ENCODE measurements at regions not wholly inside any gene's neighbourhood (a gene's known extent, or its start where the extent isn't known, plus 50 kb on each side); places are given as distances from the start of the nearest gene placed in this dataset.

GRCh38 chr4:81694176-81694913, 222.6 kb upstream of the RASGEF1B start:
- TF ChIP-seq CTCF (IDR thresholded peaks at IDR 0.05; ENCODE audit: low read depth, low read length, missing control alignments) = no peak
- no peak for DNase-seq (ENCODE audit: low read depth)
- in situ Hi-C loops (cut with HindIII; ENCODE audit: low sequenced_read_pairs) = no loop called here
- H3K4me3 ChIP-seq (ENCODE audit: low read depth, low read length) = no peak overlapping the region

- DNase-seq (ENCODE audit: low read depth) = no peak
- in situ Hi-C loops (cut with HindIII; ENCODE audit: low sequenced_read_pairs) = no loop called here
- TF ChIP-seq CTCF (IDR thresholded peaks at IDR 0.05; ENCODE audit: low read depth, low read length, missing control alignments) = no peak
- no peak overlapping the region for H3K4me3 ChIP-seq (ENCODE audit: low read depth, low read length)
These were observed 219.2 kb upstream of the RASGEF1B start for GRCh38 chr4:81690871-81691270.

GRCh38 chr4:81688085-81688484, 216.4 kb upstream of the RASGEF1B start:
- no peak for TF ChIP-seq CTCF (IDR thresholded peaks at IDR 0.05; ENCODE audit: low read depth, low read length, missing control alignments)
- in situ Hi-C loops (cut with HindIII; ENCODE audit: low sequenced_read_pairs) = no loop called here
- no peak overlapping the region for H3K4me3 ChIP-seq (ENCODE audit: low read depth, low read length)
- DNase-seq (ENCODE audit: low read depth) = no peak

- H3K4me3 ChIP-seq (ENCODE audit: low read depth, low read length) = no peak overlapping the region
- in situ Hi-C loops (cut with HindIII; ENCODE audit: low sequenced_read_pairs) = no loop called here
- DNase-seq (ENCODE audit: low read depth) = no peak
- no peak for TF ChIP-seq CTCF (IDR thresholded peaks at IDR 0.05; ENCODE audit: low read depth, low read length, missing control alignments)
These were observed 215.8 kb upstream of the RASGEF1B start for GRCh38 chr4:81687471-81687870.

GRCh38 chr4:81685104-81685503, 213.4 kb upstream of the RASGEF1B start:
- H3K4me3 ChIP-seq (ENCODE audit: low read depth, low read length) = no peak overlapping the region
- no peak for DNase-seq (ENCODE audit: low read depth)
- no peak for TF ChIP-seq CTCF (IDR thresholded peaks at IDR 0.05; ENCODE audit: low read depth, low read length, missing control alignments)
- in situ Hi-C loops (cut with HindIII; ENCODE audit: low sequenced_read_pairs) = no loop called here

GRCh38 chr4:81684352-81684751, 212.6 kb upstream of the RASGEF1B start:
- no peak for TF ChIP-seq CTCF (IDR thresholded peaks at IDR 0.05; ENCODE audit: low read depth, low read length, missing control alignments)
- in situ Hi-C loops (cut with HindIII; ENCODE audit: low sequenced_read_pairs) = no loop called here
- H3K4me3 ChIP-seq (ENCODE audit: low read depth, low read length) = no peak overlapping the region
- DNase-seq (ENCODE audit: low read depth) = no peak
